ENCODE measurements at regions not wholly inside any gene's neighbourhood (a gene's known extent, or its start where the extent isn't known, plus 50 kb on each side); places are given as distances from the start of the nearest gene placed in this dataset.

GRCh38 chr22:48179571-48180546 lies 1417.4 kb downstream of the TBC1D22A start:
- ATAC-seq (no peak), FAIRE-seq (no peak), DNase-seq (ENCODE audit: low spot score) (no peak)
- POLR2A ChIA-PET = no interaction called here
- Histone ChIP-seq H3K4me3 (replicated peaks in 1 of 3; ENCODE audit: insufficient read depth in 1 of 3, low read depth in 2 of 3, low read length in 3 of 3) (no peak overlapping the region), H2AFZ (ENCODE audit: low read length) (no peak overlapping the region), H4K20me1 (ENCODE audit: insufficient read depth, low read length) (no peaks in the 10 kb centered on the region), H3K79me2 (ENCODE audit: insufficient read depth, low read length) (no peaks in the 10 kb centered on the region), H3K4me2 (ENCODE audit: low read depth, low read length) (no peak overlapping the region), H3K9ac (ENCODE audit: insufficient read depth, low read depth, low read length) (no peak overlapping the region), H3K36me3 (replicated peaks in 1 of 2; ENCODE audit: control insufficient read depth in 1 of 2, insufficient read depth in 2 of 2, low read length in 2 of 2) (no peaks in the 10 kb centered on the region), H3K27me3 (ENCODE audit: control insufficient read depth in 1 of 2, insufficient read depth in 2 of 2, low read length in 2 of 2) (peaks cover 7 to 12% of the 10 kb centered on the region in 2 experiments; a peak in 4 of 5 replicates), H3K27ac (ENCODE audit: extremely low read length, insufficient read depth, low read length) (no peak overlapping the region), H3K4me1 (ENCODE audit: insufficient read depth, low read length) (no peaks in the 10 kb centered on the region), H3K9me3 (ENCODE audit: low read length) (no peaks in the 10 kb centered on the region)
- no TSS peak for BruUV-seq (replicated peaks)
- intact Hi-C loops (cut with micrococcal nuclease; ENCODE audit: unreplicated experiment) (no loop called here), in situ Hi-C loops (cut with HindIII; ENCODE audit: extremely low pct_ligation_motif_present, low pct_unique_long_range_greater_than_20kb) (no loop called here)
- 4% methylated on average over 4 of the region's 15 CpGs for WGBS (ENCODE audit: low lambda C conversion rate)
- CTCF ChIA-PET (ENCODE audit: low intra/inter-chr PET ratio, low total read pairs) = no interaction called here
- TF ChIP-seq ARHGAP35 (CRISPR knock-in tag; IDR thresholded peaks at IDR 0.05; ENCODE audit: borderline replicate concordance) (no peak), JARID2 (CRISPR knock-in tag; IDR thresholded peaks at IDR 0.05; ENCODE audit: insufficient replicate concordance) (no peak), MAFF (IDR thresholded peaks at IDR 0.05; ENCODE audit: low read depth, low read length) (0 out of 2 replicates have a peak, but pooled peaks have one; percentile 20), FLYWCH1 (CRISPR knock-in tag; IDR thresholded peaks at IDR 0.05) (no peak), ZNF274 (CRISPR knock-in tag; IDR thresholded peaks at IDR 0.05) (no peak), GLMP (CRISPR knock-in tag; IDR thresholded peaks at IDR 0.05; ENCODE audit: borderline replicate concordance) (no peak), MAFK (conservative IDR thresholded peaks at IDR 0.05 in 1 of 2, IDR thresholded peaks at IDR 0.05 in 1 of 2; ENCODE audit: low read length in 2 of 2) (peak; percentile 46 to 61), GATAD1 (CRISPR knock-in tag; IDR thresholded peaks at IDR 0.05) (no peak), ETV6 (CRISPR knock-in tag; conservative IDR thresholded peaks at IDR 0.05) (no peak), DMAP1 (CRISPR knock-in tag; IDR thresholded peaks at IDR 0.05) (no peak)

Measured in HepG2 (cell line).